Hepatocyte (in vitro differentiated cells): ENCODE measurements at regions not wholly inside any gene's neighbourhood (a gene's known extent, or its start where the extent isn't known, plus 50 kb on each side); places are given as distances from the start of the nearest gene placed in this dataset.

Source experiments
- DNase-seq: peaks from one replicate; pipeline ENCODE4 v3.0.0-alpha.2; 2016; ENCODE audit warnings: low spot score
- H2AFZ ChIP-seq: fragments of 200-600 bp; sonication (generic); 2 replicates; pipeline ENCODE4 v1.6.0; 2016; ENCODE audit warnings: antibody characterized with exemption, mild to moderate bottlenecking
- H3K27ac ChIP-seq: fragments of 200-600 bp; sonication (generic); 2 replicates; pipeline ENCODE4 v1.5.1; 2016; ENCODE audit warnings: mild to moderate bottlenecking
- H3K27me3 ChIP-seq: fragments of 200-600 bp; sonication (generic); 2 replicates; pipeline ENCODE4 v1.6.1; 2016
- H3K36me3 ChIP-seq: fragments of 200-600 bp; sonication (generic); replicated peaks from 2 replicates; pipeline ENCODE4 v1.5.1; 2016; ENCODE audit warnings: low read depth; ENCODE audit not compliant: insufficient read depth
- H3K4me1 ChIP-seq: fragments of 200-600 bp; sonication (generic); 2 replicates; pipeline ENCODE4 v1.5.1; 2016; ENCODE audit warnings: mild to moderate bottlenecking, moderate library complexity; ENCODE audit not compliant: insufficient read depth
- H3K4me2 ChIP-seq: fragments of 200-600 bp; sonication (generic); 2 replicates; pipeline ENCODE4 v1.6.0; 2016
- H3K4me3 ChIP-seq: fragments of 200-600 bp; sonication (generic); 2 replicates; pipeline ENCODE4 v1.5.1; 2016; ENCODE audit warnings: mild to moderate bottlenecking
- H3K79me2 ChIP-seq: fragments of 200-600 bp; sonication (generic); 2 replicates; pipeline ENCODE4 v1.6.0; 2017; ENCODE audit warnings: mild to moderate bottlenecking
- H3K9me2 ChIP-seq: fragments of 200-600 bp; sonication (generic); replicated peaks from 2 replicates; pipeline ENCODE4 v1.6.0; 2017; ENCODE audit warnings: mild to moderate bottlenecking; ENCODE audit not compliant: insufficient read depth
- H3K9me3 ChIP-seq: fragments of 200-600 bp; sonication (generic); 2 replicates; pipeline ENCODE4 v1.5.1; 2016; ENCODE audit warnings: low read depth, mild to moderate bottlenecking
- H4K20me1 ChIP-seq: fragments of 200-600 bp; sonication (generic); 2 replicates; pipeline ENCODE4 v1.6.0; 2016; ENCODE audit warnings: mild to moderate bottlenecking; ENCODE audit not compliant: insufficient read depth, poor library complexity, severe bottlenecking
- EZH2 ChIP-seq: fragments of 200-600 bp; sonication (generic); IDR thresholded peaks from 2 replicates; pipeline ENCODE4 v1.6.1; 2016; ENCODE audit warnings: antibody characterized with exemption, mild to moderate bottlenecking, borderline replicate concordance
- EZH2phosphoT487 ChIP-seq: fragments of 200-600 bp; sonication (generic); IDR thresholded peaks from one replicate; pipeline ENCODE4 v1.6.1; 2018; ENCODE audit warnings: antibody characterized with exemption, mild to moderate bottlenecking, low read depth, moderate library complexity; ENCODE audit not compliant: unreplicated experiment, severe bottlenecking
- WGBS: methylation state at CpG from one replicate; pipeline ENCODE4 v1.1.6; 2016; ENCODE audit warnings: low lambda C conversion rate; ENCODE audit errors: missing lambda C conversion rate; 5-methylcytosine and 5-hydroxymethylcytosine counted together
- TF ChIP-seq, protein P1 (sequence below): fragments of 200-600 bp; sonication (generic); IDR thresholded peaks from 2 replicates; pipeline ENCODE4 v1.5.1; 2016; ENCODE audit warnings: antibody characterized with exemption, mild to moderate bottlenecking; ENCODE audit not compliant: poor library complexity

- no peaks in the 10 kb centered on the region for H3K4me1 ChIP-seq
- no peak for DNase-seq
- no peak overlapping the region for H2AFZ ChIP-seq
- H3K36me3 ChIP-seq: no peaks in the 10 kb centered on the region
- no peak overlapping the region for H3K4me2 ChIP-seq
- 65% methylated on average over 1 of the region's 1 CpG for WGBS
- no peak overlapping the region for H3K4me3 ChIP-seq
- no peaks in the 10 kb centered on the region for H3K9me2 ChIP-seq
- no peaks in the 10 kb centered on the region for H3K79me2 ChIP-seq
- H3K9me3 ChIP-seq: no peaks in the 10 kb centered on the region
- no peaks in the 10 kb centered on the region for H3K27me3 ChIP-seq
- TF ChIP-seq, protein P1, sequence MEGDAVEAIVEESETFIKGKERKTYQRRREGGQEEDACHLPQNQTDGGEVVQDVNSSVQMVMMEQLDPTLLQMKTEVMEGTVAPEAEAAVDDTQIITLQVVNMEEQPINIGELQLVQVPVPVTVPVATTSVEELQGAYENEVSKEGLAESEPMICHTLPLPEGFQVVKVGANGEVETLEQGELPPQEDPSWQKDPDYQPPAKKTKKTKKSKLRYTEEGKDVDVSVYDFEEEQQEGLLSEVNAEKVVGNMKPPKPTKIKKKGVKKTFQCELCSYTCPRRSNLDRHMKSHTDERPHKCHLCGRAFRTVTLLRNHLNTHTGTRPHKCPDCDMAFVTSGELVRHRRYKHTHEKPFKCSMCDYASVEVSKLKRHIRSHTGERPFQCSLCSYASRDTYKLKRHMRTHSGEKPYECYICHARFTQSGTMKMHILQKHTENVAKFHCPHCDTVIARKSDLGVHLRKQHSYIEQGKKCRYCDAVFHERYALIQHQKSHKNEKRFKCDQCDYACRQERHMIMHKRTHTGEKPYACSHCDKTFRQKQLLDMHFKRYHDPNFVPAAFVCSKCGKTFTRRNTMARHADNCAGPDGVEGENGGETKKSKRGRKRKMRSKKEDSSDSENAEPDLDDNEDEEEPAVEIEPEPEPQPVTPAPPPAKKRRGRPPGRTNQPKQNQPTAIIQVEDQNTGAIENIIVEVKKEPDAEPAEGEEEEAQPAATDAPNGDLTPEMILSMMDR: no peak
- TF ChIP-seq EZH2 (no peak), EZH2phosphoT487 (no peak)
- H3K27ac ChIP-seq: no peak overlapping the region
- H4K20me1 ChIP-seq: no peaks in the 10 kb centered on the region
These were observed 149.4 kb upstream of the SETMAR start for GRCh38 chr3:4153771-4154170.

- 97% methylated on average over 2 of the region's 2 CpGs for WGBS
- H3K4me2 ChIP-seq: no peak overlapping the region
- H2AFZ ChIP-seq: no peak overlapping the region
These were observed 144.8 kb upstream of the SETMAR start for GRCh38 chr3:4158329-4158728.

DNA sequence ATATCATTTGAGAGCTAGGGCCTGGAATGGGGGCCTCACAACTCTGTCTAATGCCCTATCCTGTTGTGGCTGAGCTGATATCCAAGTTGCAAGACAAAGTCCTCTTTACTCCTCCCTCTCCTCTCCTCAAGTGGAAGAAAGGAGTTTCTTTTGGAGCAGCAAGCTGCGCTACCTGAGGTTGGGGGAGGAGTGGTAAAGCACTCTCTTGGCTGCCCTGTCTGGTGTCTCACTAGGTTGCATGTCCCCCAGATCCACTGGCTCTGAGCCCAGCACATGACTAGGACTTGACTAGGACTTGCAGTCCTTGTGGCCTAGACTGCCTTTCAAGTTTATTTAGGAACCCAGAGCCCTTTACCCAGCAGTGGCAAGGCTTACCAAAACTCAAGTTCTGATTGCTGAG is 141.1 kb upstream of the SETMAR start:
- Histone ChIP-seq H4K20me1 (no peaks in the 10 kb centered on the region), H3K9me2 (no peaks in the 10 kb centered on the region), H3K27ac (peak overlapping the region; percentile 22), H3K4me3 (no peak overlapping the region), H2AFZ (no peak overlapping the region), H3K9me3 (no peaks in the 10 kb centered on the region), H3K27me3 (no peaks in the 10 kb centered on the region), H3K79me2 (no peaks in the 10 kb centered on the region), H3K4me1 (no peaks in the 10 kb centered on the region), H3K36me3 (no peaks in the 10 kb centered on the region), H3K4me2 (no peak overlapping the region)
- WGBS: 89% methylated on average over 1 of the region's 1 CpG
- TF ChIP-seq EZH2: no peak
- TF ChIP-seq, protein P1: no peak
- TF ChIP-seq EZH2phosphoT487: no peak
- peak; percentile 19 for DNase-seq

More at GRCh38 chr3:4158329-4158728, 144.8 kb upstream of the SETMAR start:
- no peak for DNase-seq
- Histone ChIP-seq H3K79me2 (no peaks in the 10 kb centered on the region), H3K9me3 (no peaks in the 10 kb centered on the region), H3K4me3 (no peak overlapping the region), H3K27me3 (no peaks in the 10 kb centered on the region), H4K20me1 (no peaks in the 10 kb centered on the region), H3K36me3 (no peaks in the 10 kb centered on the region), H3K9me2 (no peaks in the 10 kb centered on the region), H3K4me1 (no peaks in the 10 kb centered on the region), H3K27ac (no peak overlapping the region)
- TF ChIP-seq, protein P1: no peak
- TF ChIP-seq EZH2phosphoT487 (no peak), EZH2 (no peak)

GRCh38 chr3:4163011-4163410 is 140.2 kb upstream of the SETMAR start:
- Histone ChIP-seq H3K79me2 (no peaks in the 10 kb centered on the region), H3K27ac (no peak overlapping the region), H3K4me3 (no peak overlapping the region), H3K4me1 (no peaks in the 10 kb centered on the region), H3K36me3 (no peaks in the 10 kb centered on the region), H3K4me2 (no peak overlapping the region), H3K9me2 (no peaks in the 10 kb centered on the region), H3K27me3 (no peaks in the 10 kb centered on the region), H4K20me1 (no peaks in the 10 kb centered on the region), H2AFZ (no peak overlapping the region), H3K9me3 (no peaks in the 10 kb centered on the region)
- WGBS: 85% methylated on average over 2 of the region's 2 CpGs
- DNase-seq: no peak
- TF ChIP-seq EZH2 (no peak), EZH2phosphoT487 (no peak)
- TF ChIP-seq, protein P1: no peak
